NT2/D1 (cell line): ENCODE measurements at regions not wholly inside any gene's neighbourhood (a gene's known extent, or its start where the extent isn't known, plus 50 kb on each side); places are given as distances from the start of the nearest gene placed in this dataset.
A peak's percentile ranks its signal among the peaks of the same experiment; 100 is the strongest.

Experiments used
- DNase-seq: peaks from one replicate; pipeline ENCODE4 v3.0.0-alpha.2; 2011; ENCODE audit warnings: low read depth, low spot score
- H3K27me3 ChIP-seq: 2 replicates; pipeline ENCODE4 v1.6.0; 2011; ENCODE audit warnings: mild to moderate bottlenecking; ENCODE audit not compliant: insufficient read length, insufficient read depth
- H3K36me3 ChIP-seq: 2 replicates; pipeline ENCODE4 v1.6.1; 2011; ENCODE audit warnings: mild to moderate bottlenecking, low read length, mixed read lengths; ENCODE audit not compliant: insufficient read depth, insufficient read length
- H3K4me1 ChIP-seq: 2 replicates; pipeline ENCODE4 v1.5.1; 2011; ENCODE audit not compliant: insufficient read depth, insufficient read length
- H3K4me3 ChIP-seq: 2 replicates; pipeline ENCODE4 v1.5.1; 2011; ENCODE audit warnings: low read depth; ENCODE audit not compliant: insufficient read length
- H3K9ac ChIP-seq: 2 replicates; pipeline ENCODE4 v1.6.0; 2011; ENCODE audit warnings: low read depth; ENCODE audit not compliant: insufficient read length
- H3K9me3 ChIP-seq: 2 replicates; pipeline ENCODE4 v1.5.1; 2011; ENCODE audit warnings: mild to moderate bottlenecking, low read length; ENCODE audit not compliant: insufficient read depth
- SUZ12 ChIP-seq: IDR thresholded peaks from 2 replicates; pipeline ENCODE4 v1.6.1; 2011; ENCODE audit not compliant: insufficient read length, insufficient read depth; ENCODE audit errors: extremely low read depth
- YY1 ChIP-seq: IDR thresholded peaks from 2 replicates; pipeline ENCODE4 v1.6.1; 2011; ENCODE audit not compliant: insufficient read length, insufficient read depth
- ZNF274 ChIP-seq: IDR thresholded peaks from 2 replicates; pipeline ENCODE4 v1.6.1; 2011; ENCODE audit warnings: mild to moderate bottlenecking, low read depth, low read length

DNA sequence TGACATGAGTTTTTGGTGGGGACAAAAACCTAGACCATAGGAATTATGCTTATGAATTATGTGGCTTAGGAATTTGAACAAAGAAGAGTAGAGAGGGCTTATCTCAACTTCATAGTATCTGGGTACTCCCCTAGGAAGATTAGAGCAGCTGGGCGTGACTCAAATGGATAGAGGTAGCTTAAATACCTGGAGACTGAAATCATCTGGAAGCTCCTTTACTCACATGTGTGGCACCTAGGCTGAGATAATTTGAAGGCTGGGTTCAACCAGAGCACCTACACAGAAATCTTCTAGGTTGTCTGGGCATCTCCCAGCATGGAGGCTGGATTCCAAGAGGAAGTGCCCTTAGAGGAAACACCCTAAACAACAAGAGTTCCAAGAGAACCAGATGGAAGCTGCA lies 393.9 kb downstream of the ADAMTS20 start:
- no peaks in the 10 kb centered on the region for H3K36me3 ChIP-seq
- H3K9me3 ChIP-seq, result peaks cover 4% of the 10 kb centered on the region
- no peaks in the 10 kb centered on the region for H3K27me3 ChIP-seq
- no peak overlapping the region for H3K9ac ChIP-seq
- TF ChIP-seq SUZ12 (no peak), YY1 (no peak), ZNF274 (no peak)
- H3K4me3 ChIP-seq, result no peak overlapping the region
- H3K4me1 ChIP-seq, result no peaks in the 10 kb centered on the region
- DNase-seq, result no peak

DNA sequence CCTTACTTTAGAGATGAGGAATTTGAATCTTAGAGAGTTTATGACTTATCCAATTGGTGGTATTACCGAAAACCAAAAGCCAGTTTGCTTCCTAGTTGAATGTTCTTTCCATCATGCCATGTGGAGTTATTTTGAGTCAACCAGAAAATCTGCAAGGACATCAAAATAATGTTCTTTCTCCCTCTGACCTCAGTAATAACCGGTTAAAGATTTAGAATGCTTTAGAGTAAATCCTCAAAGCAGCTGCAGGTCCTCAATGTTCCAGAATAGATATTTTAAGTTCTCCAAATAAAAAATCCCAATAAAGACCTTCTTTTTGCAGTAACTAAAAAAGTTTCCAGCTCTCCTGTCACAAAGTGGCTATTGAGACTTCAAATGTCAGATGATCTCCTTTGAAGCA lies 396.6 kb downstream of the ADAMTS20 start:
- Histone ChIP-seq H3K36me3 (no peaks in the 10 kb centered on the region), H3K9ac (no peak overlapping the region), H3K4me1 (no peaks in the 10 kb centered on the region), H3K4me3 (no peak overlapping the region), H3K9me3 (peaks cover 4% of the 10 kb centered on the region), H3K27me3 (no peaks in the 10 kb centered on the region)
- no peak for TF ChIP-seq ZNF274
- no peak for TF ChIP-seq SUZ12
- no peak for TF ChIP-seq YY1
- DNase-seq, result no peak

- TF ChIP-seq ZNF274 (no peak), SUZ12 (no peak), YY1 (no peak)
- no peaks in the 10 kb centered on the region for H3K36me3 ChIP-seq
- DNase-seq, result peak; percentile 11
Observed at GRCh38 chr12:43154498-43155045, 397.4 kb downstream of the ADAMTS20 start.

DNA sequence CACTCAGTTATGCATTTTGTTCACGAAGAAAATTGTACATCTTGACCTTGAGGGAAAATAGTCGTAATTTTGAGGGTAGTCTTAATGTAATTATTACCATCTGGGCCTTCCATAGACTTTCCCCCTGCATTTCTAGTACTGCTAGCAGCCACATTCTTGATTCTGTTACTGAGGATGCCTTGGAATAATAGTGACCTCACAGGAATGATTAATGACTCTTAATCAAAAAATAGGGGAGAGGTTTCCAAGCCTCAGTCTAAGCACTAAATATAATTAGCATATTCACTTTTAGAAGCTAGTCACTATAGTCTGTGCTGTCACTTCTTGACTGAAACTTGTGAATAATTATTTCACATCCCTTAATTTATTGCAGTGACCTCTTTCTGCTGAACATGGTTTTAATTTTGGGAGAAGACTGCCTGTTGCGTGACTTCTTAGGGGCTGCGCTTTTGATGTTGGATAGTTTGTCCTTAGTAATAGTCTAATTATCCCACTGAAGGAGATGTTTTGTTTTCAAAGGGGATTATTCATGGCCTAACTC lies 400.5 kb downstream of the ADAMTS20 start:
- Histone ChIP-seq H3K4me3 (no peak overlapping the region), H3K9ac (no peak overlapping the region), H3K36me3 (no peaks in the 10 kb centered on the region), H3K27me3 (no peaks in the 10 kb centered on the region), H3K9me3 (0 out of 2 replicates have a peak, but pooled peaks cover 4% of the 10 kb centered on the region), H3K4me1 (no peaks in the 10 kb centered on the region)
- no peak for TF ChIP-seq YY1
- no peak for TF ChIP-seq ZNF274
- TF ChIP-seq SUZ12, result no peak
- no peak for DNase-seq

More at GRCh38 chr12:43154498-43155045, 397.4 kb downstream of the ADAMTS20 start:
- H3K9ac ChIP-seq, result no peak overlapping the region
- H3K9me3 ChIP-seq, result peaks cover 4% of the 10 kb centered on the region
- no peaks in the 10 kb centered on the region for H3K27me3 ChIP-seq
- no peaks in the 10 kb centered on the region for H3K4me1 ChIP-seq
- H3K4me3 ChIP-seq, result no peak overlapping the region

- Histone ChIP-seq H3K4me3 (no peak overlapping the region), H3K9me3 (0 out of 2 replicates have a peak, but pooled peaks cover 5% of the 10 kb centered on the region), H3K9ac (no peak overlapping the region), H3K27me3 (no peaks in the 10 kb centered on the region), H3K36me3 (no peaks in the 10 kb centered on the region), H3K4me1 (no peaks in the 10 kb centered on the region)
- TF ChIP-seq YY1, result no peak
- no peak for TF ChIP-seq SUZ12
- TF ChIP-seq ZNF274, result no peak
- no peak for DNase-seq
Observed at GRCh38 chr12:43148691-43149090, 403.3 kb downstream of the ADAMTS20 start.

DNA sequence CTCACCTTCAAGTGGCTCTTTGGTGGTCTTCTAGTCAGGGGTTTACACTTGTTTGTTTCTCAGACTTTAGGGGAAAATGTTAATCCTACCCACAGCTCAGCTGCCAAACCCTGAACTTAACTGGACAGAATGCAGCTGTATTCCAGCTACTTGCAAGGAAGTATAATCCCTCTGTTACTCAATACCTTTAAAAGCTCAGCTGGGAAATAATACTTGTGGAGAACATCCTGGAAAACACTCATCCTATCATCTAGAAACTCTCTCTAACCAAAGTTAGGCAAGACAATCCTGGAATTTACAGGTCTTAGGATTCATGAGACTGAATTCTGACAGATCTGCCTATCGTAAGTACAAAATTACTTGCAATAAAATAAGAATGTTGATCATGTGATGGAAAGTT lies 404.1 kb downstream of the ADAMTS20 start:
- Histone ChIP-seq H3K4me3 (no peak overlapping the region), H3K27me3 (no peaks in the 10 kb centered on the region), H3K4me1 (no peaks in the 10 kb centered on the region), H3K36me3 (no peaks in the 10 kb centered on the region), H3K9me3 (0 out of 2 replicates have a peak, but pooled peaks cover 5% of the 10 kb centered on the region), H3K9ac (no peak overlapping the region)
- DNase-seq, result no peak
- TF ChIP-seq ZNF274 (no peak), SUZ12 (no peak), YY1 (no peak)

GRCh38 chr12:43145481-43145880 lies 406.5 kb downstream of the ADAMTS20 start:
- no peaks in the 10 kb centered on the region for H3K27me3 ChIP-seq
- TF ChIP-seq YY1 (no peak), SUZ12 (no peak), ZNF274 (no peak)
- H3K4me3 ChIP-seq, result no peak overlapping the region
- no peaks in the 10 kb centered on the region for H3K4me1 ChIP-seq
- H3K9ac ChIP-seq, result no peak overlapping the region
- H3K36me3 ChIP-seq, result no peaks in the 10 kb centered on the region
- DNase-seq, result no peak
- H3K9me3 ChIP-seq, result 0 out of 2 replicates have a peak, but pooled peaks cover 5% of the 10 kb centered on the region
